Frontal cortex (tissue), 3 donors: ENCODE measurements at regions not wholly inside any gene's neighbourhood (a gene's known extent, or its start where the extent isn't known, plus 50 kb on each side); places are given as distances from the start of the nearest gene placed in this dataset.

ENCODE experiments used
- DNase-seq, 2 donors: peaks; one replicate each; pipeline ENCODE4 v3.0.0; 2012; ENCODE audit warnings: low spot score in 2 of 2
- FAIRE-seq: peaks from 2 replicates; lab custom pipeline; 2012; peaks lifted over from hg19 to GRCh38; lab: Jason Lieb, UNC
- donor health status: control.
- donor health status: control.
- donor health status: control.

- DNase-seq (no peak), FAIRE-seq (no peak)
These were observed 186.6 kb upstream of the CDH11 start for GRCh38 chr16:65308506-65308905.

GRCh38 chr16:65307286-65307685 lies 185.4 kb upstream of the CDH11 start:
- no peak for DNase-seq
- no peak for FAIRE-seq

DNA sequence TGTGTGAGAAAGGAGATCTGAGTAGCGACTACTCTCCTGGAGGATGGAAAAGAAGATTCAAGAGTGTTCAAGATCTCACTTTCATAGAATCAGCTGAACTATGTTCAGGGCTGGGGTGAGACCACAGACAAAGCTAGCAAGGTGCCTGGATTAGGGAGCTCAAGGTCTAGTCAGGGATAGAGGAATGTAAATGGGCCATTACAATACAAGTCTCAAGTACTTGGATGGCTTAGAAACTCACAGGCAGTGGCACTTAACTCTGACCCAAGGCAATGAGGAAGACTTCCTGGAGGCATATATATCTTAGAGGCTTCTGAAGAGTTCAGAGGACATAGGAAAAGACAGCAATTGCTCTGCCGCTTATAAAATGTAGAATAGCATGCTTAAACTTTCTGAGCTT lies 184.9 kb upstream of the CDH11 start:
- FAIRE-seq (no peak), DNase-seq (no peak)

GRCh38 chr16:65306300-65306699 lies 184.4 kb upstream of the CDH11 start:
- DNase-seq: no peak
- no peak for FAIRE-seq

- FAIRE-seq (no peak), DNase-seq (no peak)
These were observed 183.6 kb upstream of the CDH11 start for GRCh38 chr16:65305266-65305959.

- DNase-seq (no peak), FAIRE-seq (peak; percentile 40)
These were observed 179.2 kb upstream of the CDH11 start for GRCh38 chr16:65301029-65301428.

DNA sequence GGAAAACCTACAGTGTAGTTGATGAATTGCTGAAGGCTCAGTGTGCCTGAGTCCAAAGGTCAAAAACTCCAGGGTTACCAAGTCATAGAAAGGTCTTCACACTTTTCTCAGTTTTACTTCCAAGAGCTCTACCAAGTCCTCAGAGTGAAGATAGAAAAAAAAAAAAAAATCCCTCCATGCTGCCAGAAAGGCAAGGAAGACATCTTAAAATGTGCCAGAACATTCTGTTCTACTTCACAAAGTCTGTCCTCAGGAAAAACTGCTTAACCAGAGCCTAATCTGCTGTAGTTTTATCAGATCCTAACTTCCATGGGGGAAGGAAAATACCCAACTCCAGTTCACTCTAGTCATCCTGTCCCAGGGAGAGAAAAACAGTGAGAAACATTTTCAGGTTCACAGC lies 175.6 kb upstream of the CDH11 start:
- FAIRE-seq (no peak), DNase-seq (no peak)

GRCh38 chr16:65295527-65295926 lies 173.7 kb upstream of the CDH11 start:
- DNase-seq: no peak
- FAIRE-seq: no peak

GRCh38 chr16:65294708-65295107 lies 172.8 kb upstream of the CDH11 start:
- FAIRE-seq: no peak
- no peak for DNase-seq

DNA sequence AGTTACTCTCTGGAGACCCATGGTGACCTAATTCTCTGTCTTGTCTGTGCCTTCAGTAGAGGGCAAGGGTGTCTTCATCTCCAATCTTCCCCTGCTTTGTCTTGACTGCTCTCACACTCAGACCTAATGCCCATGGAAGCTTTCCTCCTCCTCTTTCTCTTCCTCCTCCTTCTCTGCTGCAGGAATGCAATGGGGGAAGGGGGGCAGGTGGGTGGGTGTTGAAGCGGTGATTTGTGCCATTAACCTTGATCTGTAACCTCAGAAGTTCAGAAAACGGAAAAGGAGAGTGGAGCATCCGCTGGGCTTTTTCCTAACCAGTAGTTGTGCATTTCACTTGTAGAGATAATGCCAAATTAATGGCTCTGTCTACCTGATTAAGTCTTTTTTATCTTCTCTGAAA lies 172.3 kb upstream of the CDH11 start:
- FAIRE-seq: no peak
- DNase-seq: no peak

DNA sequence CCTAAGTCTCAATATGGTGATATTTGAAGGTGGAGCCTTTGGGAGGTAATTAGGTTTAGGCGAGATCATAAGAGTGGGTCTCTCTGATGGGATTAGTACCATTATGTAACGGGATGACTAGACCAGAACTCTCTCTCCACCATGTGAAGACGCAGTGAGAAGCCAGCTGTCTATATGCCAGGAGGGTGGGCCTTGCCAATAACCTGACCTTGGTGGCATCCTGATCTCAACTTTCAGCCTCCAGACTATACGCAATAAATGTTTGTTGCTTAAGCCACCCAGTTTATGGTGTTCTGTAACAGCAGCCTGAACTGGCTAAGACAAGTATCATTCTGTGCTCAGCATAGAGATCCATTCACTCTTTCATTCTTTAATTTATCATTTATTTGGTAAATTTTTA lies 167.2 kb upstream of the CDH11 start:
- DNase-seq (no peak), FAIRE-seq (no peak)

DNA sequence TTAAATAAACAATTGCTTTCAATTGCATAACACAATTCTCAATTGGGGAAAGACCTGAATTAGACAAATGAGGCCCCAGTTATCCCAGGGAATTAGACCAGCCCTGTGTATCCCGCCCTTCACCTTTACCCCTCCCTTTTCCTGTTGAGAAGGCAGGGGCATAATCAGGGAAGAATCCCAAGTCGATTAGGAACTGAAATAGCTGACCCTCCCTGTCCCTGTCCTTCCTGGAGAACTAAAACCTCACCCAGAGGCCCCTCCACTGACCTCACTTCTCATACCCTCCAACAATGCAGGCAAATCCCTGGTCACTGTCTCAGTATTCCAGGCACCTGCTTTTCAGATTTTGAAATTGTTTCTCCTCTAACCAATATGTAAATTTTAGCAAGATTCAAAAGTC lies 165.4 kb upstream of the CDH11 start:
- no peak for DNase-seq
- FAIRE-seq: no peak

DNA sequence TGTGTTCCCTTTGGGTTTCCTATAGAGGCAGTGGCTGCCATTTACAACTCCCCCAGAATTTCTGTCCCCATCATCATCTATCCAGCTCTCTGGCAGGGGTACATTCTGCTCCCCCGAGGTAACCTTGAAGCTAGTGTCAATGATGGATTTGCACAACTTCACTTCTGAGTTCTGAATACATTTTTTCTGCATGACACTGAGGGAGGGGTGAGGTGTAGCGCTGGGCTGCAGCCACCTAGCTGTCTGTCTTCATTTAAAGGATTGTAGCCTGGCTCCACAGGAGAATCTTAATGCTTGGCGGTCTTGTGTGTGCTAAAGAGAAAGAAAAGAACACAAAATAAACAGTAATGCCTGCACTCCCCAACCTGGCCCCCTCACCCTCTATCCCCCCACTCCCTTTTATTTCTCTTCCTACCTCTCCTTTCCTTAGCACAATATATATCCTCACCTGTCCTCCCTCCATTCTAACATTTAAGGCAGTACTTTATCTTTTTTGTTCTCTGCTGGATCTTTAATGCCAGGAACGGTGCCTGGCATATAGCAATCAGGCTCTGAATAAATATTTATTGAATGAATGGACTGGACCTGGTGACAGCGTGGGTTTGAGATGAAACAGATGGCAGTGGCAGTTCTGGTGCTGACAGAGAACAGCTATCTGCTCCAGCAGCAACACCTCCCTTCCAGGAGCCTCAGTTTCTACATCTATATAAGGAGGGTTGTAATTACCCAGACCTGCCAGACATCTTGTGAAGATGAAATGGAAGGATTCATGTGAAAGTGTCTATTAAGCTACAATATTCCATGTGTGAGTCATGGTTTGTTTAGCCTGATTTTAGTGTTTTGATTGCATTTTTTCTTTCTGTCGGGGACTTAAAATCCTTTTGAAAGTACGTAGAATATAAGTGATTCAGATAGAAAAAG lies 163.5 kb upstream of the CDH11 start:
- DNase-seq: no peak

GRCh38 chr16:65284626-65285025 lies 162.8 kb upstream of the CDH11 start:
- no peak for DNase-seq
- FAIRE-seq: no peak

More for the DNA sequence above, 163.5 kb upstream of the CDH11 start:
- no peak for FAIRE-seq

DNA sequence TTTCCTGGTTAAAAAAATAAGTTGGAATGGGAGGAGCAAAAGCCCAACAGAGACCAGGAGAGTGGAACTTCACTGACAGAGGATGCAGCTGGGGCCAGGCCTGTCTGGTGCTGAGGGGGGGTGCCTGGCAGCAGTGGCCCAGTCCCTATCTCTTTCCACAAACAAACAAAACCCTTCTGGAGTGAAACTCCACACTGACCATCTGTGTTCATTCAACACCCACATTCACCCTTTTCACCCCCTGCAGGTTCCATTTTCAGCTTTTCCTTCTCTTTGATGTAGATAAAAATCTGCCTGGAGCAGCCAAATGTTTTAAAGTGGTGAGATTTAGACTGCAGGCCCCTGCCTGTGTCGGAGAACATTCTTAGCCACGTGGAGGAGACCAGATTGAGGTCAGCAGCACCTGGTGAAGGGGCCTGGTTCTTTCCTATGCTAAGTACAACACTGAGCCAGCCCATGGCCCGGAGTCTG lies 161.4 kb upstream of the CDH11 start:
- FAIRE-seq (no peak), DNase-seq (no peak)

- FAIRE-seq (no peak), DNase-seq (no peak)
These were observed 159.7 kb upstream of the CDH11 start for GRCh38 chr16:65281586-65281985.

GRCh38 chr16:65280845-65281512 lies 159.1 kb upstream of the CDH11 start:
- FAIRE-seq (no peak), DNase-seq (no peak)

DNA sequence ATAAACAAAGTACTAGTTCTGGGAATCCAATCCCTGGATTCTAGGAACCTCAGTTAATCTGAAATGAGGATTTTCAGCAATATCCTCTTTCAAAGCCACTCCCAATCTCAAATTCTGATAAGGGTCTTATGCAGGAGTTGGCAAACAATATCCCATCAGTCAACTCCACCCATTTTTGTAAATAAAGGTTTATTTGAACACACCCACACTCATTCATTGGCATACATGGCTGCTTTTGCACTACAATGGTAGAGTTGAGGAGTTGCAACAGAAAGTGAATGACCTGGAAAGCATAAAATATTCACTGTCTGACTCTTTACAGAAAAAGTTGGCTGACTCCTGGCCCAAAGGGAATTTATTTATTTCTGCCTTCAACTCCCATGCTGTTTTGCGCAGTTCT lies 157.7 kb upstream of the CDH11 start:
- DNase-seq (no peak), FAIRE-seq (no peak)

- FAIRE-seq (no peak), DNase-seq (no peak)
These were observed 157.0 kb upstream of the CDH11 start for GRCh38 chr16:65278874-65279273.

- FAIRE-seq (no peak), DNase-seq (no peak)
These were observed 152.7 kb upstream of the CDH11 start for GRCh38 chr16:65274566-65274965.
